HG03520 (cell line): ENCODE measurements at regions not wholly inside any gene's neighbourhood (a gene's known extent, or its start where the extent isn't known, plus 50 kb on each side); places are given as distances from the start of the nearest gene placed in this dataset.
"Not testable (repeated sequence)": the region's sequence is repeated elsewhere in the genome, so short reads cannot be mapped to it uniquely, and the experiment has no call there.

Source experiments
- ATAC-seq: cut with Tn5 transposase; IDR thresholded peaks from one replicate; pipeline ENCODE4 v1.9.1; 2021; ENCODE audit warnings: mild to moderate bottlenecking, moderate library complexity; ENCODE audit not compliant: unreplicated experiment

- ATAC-seq = no peak
Measured at GRCh38 chr3:20310629-20311028, 124.6 kb upstream of the SGO1 start.

GRCh38 chr3:20307383-20307782, 121.4 kb upstream of the SGO1 start:
- ATAC-seq = no peak

GRCh38 chr3:20305647-20306046, 119.6 kb upstream of the SGO1 start:
- ATAC-seq = no peak

GRCh38 chr3:20302766-20303165, 116.8 kb upstream of the SGO1 start:
- no peak for ATAC-seq

DNA sequence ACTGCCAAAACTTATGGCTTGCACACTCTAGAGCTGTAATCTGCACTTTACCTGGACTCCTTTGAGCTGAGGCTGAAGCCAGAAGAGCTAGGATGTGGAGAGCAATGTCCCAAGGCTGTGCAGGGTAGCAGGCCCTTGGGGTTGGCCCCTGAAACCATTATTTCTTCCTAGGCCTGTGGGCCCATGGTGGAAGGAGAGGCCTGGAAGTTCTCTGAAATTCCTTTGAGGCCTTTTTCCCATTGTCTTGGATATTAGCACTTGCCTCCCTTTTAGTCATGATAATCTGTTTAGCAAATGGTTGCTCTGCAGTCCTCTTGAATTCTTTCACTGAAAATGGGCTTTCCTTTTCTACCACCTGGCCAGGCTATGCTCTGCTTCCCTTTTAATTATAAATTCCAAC, 102.0 kb upstream of the SGO1 start:
- ATAC-seq = no peak

GRCh38 chr3:20280257-20280656, 94.3 kb upstream of the SGO1 start:
- ATAC-seq = no peak

GRCh38 chr3:20265977-20266376, 80.0 kb upstream of the SGO1 start:
- ATAC-seq = not testable (repeated sequence)

DNA sequence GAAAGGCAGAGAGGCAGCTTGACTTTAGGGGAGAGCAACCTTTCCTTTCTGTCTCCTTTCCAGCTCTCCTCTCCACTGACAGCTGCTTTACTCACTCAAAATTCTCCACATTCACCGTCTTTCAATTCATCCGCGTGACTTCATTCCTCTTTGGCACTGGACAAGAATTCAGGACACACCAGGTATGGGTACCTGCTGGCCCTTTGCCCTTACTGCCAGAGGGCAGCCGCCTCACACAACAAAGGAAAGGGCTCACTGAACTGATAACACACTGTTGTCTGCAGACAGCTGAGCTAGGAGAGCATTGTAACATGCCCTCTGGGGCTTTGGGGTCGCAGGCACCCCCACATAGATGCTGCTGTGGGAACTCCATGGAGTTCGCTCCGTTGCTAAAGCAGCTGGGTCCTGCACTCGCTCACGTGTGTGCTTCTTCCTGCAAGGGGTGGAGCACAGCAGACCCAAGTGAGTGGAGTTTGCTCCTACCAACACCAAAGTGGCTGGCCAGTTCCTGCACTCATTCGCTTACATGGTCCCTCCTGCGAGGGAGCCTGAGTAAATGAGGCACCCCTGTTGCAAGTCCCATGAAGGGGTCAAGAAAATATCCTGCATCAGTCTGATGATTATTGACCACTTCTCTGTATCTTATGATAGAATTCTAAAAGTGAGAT, 79.0 kb upstream of the SGO1 start:
- no peak for ATAC-seq

- no peak for ATAC-seq
Measured at GRCh38 chr3:20258371-20258770, 72.4 kb upstream of the SGO1 start.

GRCh38 chr3:20256144-20256543, 70.1 kb upstream of the SGO1 start:
- ATAC-seq = peak; percentile 93

GRCh38 chr3:20254268-20255117, 68.5 kb upstream of the SGO1 start:
- no peak for ATAC-seq

- ATAC-seq = no peak
Measured at GRCh38 chr3:20250786-20251185, 64.8 kb upstream of the SGO1 start.

DNA sequence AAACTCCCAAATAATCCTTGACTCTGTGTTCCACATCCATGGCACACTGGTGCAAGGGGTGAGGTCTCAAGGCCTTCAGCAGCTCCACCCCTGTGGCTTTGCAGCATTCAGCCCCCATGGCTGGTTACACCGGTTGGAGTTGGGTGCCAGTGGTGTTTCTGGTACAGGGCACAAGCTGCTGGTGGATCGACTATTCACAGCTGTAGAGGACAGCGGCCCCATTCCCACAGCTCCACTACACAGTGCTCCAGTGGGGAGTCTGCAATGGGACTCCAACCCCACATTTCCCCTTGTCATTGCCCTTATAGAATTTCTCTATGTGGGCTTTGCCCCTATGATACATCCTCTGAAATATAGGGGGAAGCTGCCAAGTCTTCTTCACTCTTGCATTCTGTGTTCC, 64.3 kb upstream of the SGO1 start:
- ATAC-seq = no peak

GRCh38 chr3:20246662-20247061, 60.7 kb upstream of the SGO1 start:
- ATAC-seq = peak; percentile 92

DNA sequence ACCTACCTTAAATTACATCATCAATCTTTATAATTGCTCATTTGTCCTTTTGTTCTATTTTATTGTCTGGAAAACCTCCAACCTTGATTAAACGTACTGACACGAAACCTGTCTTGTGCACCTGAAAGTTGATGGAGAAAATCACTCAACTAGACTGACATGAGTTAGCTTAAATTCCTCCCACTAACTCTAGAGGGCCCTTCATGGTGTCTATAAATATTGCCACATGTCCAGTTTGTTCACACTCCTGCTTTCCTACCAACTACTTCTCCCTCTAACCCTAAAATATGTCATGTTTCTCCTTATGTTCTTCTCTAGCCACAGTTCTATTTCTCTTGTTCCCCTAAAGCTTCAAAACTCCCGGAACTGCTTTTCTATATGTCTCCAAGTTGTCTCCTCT, 59.8 kb upstream of the SGO1 start:
- no peak for ATAC-seq

DNA sequence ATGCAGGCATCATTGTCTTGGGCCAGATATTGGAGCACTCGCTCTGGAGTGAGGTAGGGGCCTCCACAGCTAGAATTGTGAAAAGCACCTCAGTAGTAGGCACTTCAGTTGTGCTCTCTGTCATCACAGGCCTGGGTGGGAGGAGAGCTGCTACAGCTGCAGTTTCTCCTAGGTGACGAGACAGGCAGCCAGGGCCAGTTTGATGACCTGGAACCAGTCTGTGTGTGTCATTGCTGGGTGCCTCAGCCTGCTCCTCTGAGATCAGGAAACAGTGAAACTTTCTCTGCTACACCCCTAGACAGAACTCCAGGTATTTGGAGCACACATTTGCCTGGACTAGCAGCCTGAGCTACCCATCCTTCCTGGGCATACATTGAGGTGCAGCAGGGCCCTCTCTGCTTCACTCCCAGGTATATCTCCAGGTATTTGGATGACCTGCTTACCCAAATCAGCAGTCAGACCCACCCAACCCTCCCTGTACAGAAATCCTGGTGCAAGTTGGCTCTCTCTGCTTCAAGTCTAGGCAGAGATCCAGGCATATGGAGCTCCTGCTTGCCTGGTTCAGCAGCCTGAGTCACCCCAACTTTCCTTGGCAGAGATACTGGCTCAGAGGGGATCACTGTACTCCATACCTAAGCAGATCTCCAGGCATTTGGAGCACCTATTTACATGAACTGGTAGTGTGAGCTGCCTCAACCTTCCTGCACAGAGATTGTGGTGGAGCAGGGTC, 54.3 kb upstream of the SGO1 start:
- no peak for ATAC-seq

DNA sequence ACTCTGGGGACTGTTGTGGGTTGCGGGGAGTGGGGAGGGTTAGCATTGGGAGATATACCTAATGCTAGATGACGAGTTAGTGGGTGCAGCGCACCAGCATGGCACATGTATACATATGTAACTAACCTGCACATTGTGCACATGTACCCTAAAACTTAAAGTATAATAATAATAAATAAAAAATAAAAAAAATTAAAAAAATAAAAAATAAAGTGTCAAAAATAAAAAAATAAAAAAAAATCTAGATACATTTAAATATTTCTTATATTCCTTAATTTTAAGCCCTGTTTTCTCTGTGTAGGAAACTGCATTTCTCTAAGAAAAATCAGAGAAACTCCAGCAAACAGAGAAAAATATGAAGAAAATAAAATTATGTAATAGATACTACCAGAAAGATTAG, 52.2 kb upstream of the SGO1 start:
- ATAC-seq = not testable (repeated sequence)

GRCh38 chr3:20236603-20237002, 50.6 kb upstream of the SGO1 start:
- no peak for ATAC-seq
